ENCODE measurements at regions not wholly inside any gene's neighbourhood (a gene's known extent, or its start where the extent isn't known, plus 50 kb on each side); places are given as distances from the start of the nearest gene placed in this dataset.

GRCh38 chr6:71125216-71125615 lies 163.4 kb upstream of the OGFRL1 start:
- TF ChIP-seq FOSL2 (IDR thresholded peaks at IDR 0.05) (no peak), FOSL2 (CRISPR knock-in tag; IDR thresholded peaks at IDR 0.05) (no peak), RAD21 (conservative IDR thresholded peaks at IDR 0.05 in 1 of 2, IDR thresholded peaks at IDR 0.05 in 1 of 2) (no peak), POLR2A (IDR thresholded peaks at IDR 0.05; ENCODE audit: low read length) (no peak), CTCF (IDR thresholded peaks at IDR 0.05) (no peak), RFX5 (IDR thresholded peaks at IDR 0.05) (no peak), JUNB (IDR thresholded peaks at IDR 0.05) (no peak), USF2 (IDR thresholded peaks at IDR 0.05) (no peak), NR3C1 (IDR thresholded peaks at IDR 0.05) (no peak), KDM5A (IDR thresholded peaks at IDR 0.05) (no peak), ELK1 (IDR thresholded peaks at IDR 0.05; ENCODE audit: low read depth, low read length) (no peak)
